K562 (cell line): ENCODE measurements at regions not wholly inside any gene's neighbourhood (a gene's known extent, or its start where the extent isn't known, plus 50 kb on each side); places are given as distances from the start of the nearest gene placed in this dataset.

Source experiments
- ATF1 ChIP-seq, 2 experiments: fragments of 450-650 bp in 1 of 2; IDR thresholded peaks; 2 replicates each; pipeline ENCODE4 v1.6.1; 2016; ENCODE audit warnings: missing compliant biosample characterization in 1 of 2, missing genetic modification characterization in 1 of 2
- ELK1 ChIP-seq: sonication (generic); formaldehyde crosslinking; IDR thresholded peaks from 2 replicates; pipeline ENCODE4 v1.8.1; 2022; ENCODE audit warnings: missing genetic modification reagents
- FOXA1 ChIP-seq: fragments of 450-650 bp; IDR thresholded peaks from 2 replicates; pipeline ENCODE4 v1.6.1; 2016; ENCODE audit warnings: mild to moderate bottlenecking, borderline replicate concordance
- POLR2A ChIP-seq: fragments of 450-650 bp; conservative IDR thresholded peaks from 2 replicates; pipeline ENCODE4 v1.6.1; 2016
- PREB ChIP-seq: sonication (generic); formaldehyde crosslinking; IDR thresholded peaks from 2 replicates; pipeline ENCODE4 v1.8.1; 2023; ENCODE audit warnings: mild to moderate bottlenecking, missing genetic modification reagents
- REST ChIP-seq, 2 experiments: fragments of 450-650 bp; formaldehyde crosslinking in 1 of 2; IDR thresholded peaks; 2 replicates each; pipeline versions ENCODE4 v1.4.0 to v1.6.1; 2014 to 2020; ENCODE audit warnings: mild to moderate bottlenecking in 2 of 2, borderline replicate concordance in 1 of 2, low read depth in 1 of 2
- TRIM25 ChIP-seq: fragments of 450-650 bp; IDR thresholded peaks from 2 replicates; pipeline ENCODE4 v1.7.0; 2016; ENCODE audit warnings: borderline replicate concordance
- ZNF224 ChIP-seq: sonication (generic); formaldehyde crosslinking; IDR thresholded peaks from 2 replicates; pipeline ENCODE4 v1.8.0; 2022; ENCODE audit warnings: mild to moderate bottlenecking, missing genetic modification reagents
- ZNF232 ChIP-seq: sonication (generic); formaldehyde crosslinking; IDR thresholded peaks from 2 replicates; pipeline ENCODE4 v1.8.0; 2022; ENCODE audit warnings: mild to moderate bottlenecking, missing genetic modification reagents
- ZNF740 ChIP-seq, 3 experiments: fragments of 200-800 bp in 1 of 3; sonication (Bioruptor generic) in 1 of 3; sonication (generic) in 1 of 3; formaldehyde crosslinking in 1 of 3; IDR thresholded peaks; 2 replicates each; pipeline versions ENCODE4 v1.6.1 to v1.8.0; 2016 to 2022; ENCODE audit warnings: mild to moderate bottlenecking in 2 of 3, missing compliant biosample characterization in 2 of 3, missing genetic modification characterization in 2 of 3, missing genetic modification reagents in 1 of 3
- ZNF79 ChIP-seq: fragments of 250-450 bp; sonication (Bioruptor Pico); IDR thresholded peaks from 2 replicates; pipeline ENCODE4 v1.4.0; 2020; ENCODE audit warnings: low read depth, mild to moderate bottlenecking, moderate library complexity
- ZNF830 ChIP-seq: fragments of 250-450 bp; sonication (Bioruptor Pico); IDR thresholded peaks from 2 replicates; pipeline ENCODE4 v1.5.0; 2021; ENCODE audit warnings: mild to moderate bottlenecking
- TF ChIP-seq, protein P1 (sequence below), 3 experiments: IDR thresholded peaks in 2 of 3; conservative IDR thresholded peaks in 1 of 3; 2 replicates each; pipeline ENCODE4 v1.5.1; 2011 to 2012; ENCODE audit warnings: low read length in 3 of 3, mild to moderate bottlenecking in 3 of 3, control low read depth in 2 of 3, improper control_type of control experiment in 1 of 3, inconsistent platforms in 1 of 3, low read depth in 1 of 3, mixed read lengths in 1 of 3, moderate library complexity in 1 of 3; ENCODE audit not compliant: insufficient read depth in 2 of 3

DNA sequence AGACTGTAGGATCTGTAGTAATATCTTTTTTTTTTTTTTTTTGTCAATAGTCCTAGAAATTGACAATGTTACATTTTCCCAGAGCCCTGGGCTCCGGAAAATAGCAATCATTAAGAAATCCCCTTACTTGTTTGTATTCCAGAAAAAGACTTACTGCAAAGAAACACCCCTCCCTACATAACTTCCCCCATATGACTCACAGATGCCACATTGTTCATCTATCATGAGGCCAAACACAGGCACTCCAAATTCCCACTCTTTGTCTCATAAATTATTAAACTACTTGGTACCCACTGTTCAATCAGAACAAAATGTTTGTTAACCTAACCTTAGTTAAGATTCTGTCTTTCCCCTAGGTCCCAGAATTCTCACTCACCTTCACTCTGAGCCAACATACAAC is 53.5 kb downstream of the TEX51 start:
- TF ChIP-seq FOXA1 (no peak), PREB (CRISPR knock-in tag) (no peak), REST (IDR thresholded peaks at IDR 0.05; ENCODE audit: borderline replicate concordance) (no peak), REST (CRISPR knock-in tag; IDR thresholded peaks at IDR 0.05; ENCODE audit: low read depth) (no peak), ZNF232 (CRISPR knock-in tag) (no peak), ATF1 (CRISPR knock-in tag; IDR thresholded peaks at IDR 0.05) (no peak), ATF1 (tag; IDR thresholded peaks at IDR 0.05) (no peak), ZNF79 (CRISPR knock-in tag) (no peak), ELK1 (CRISPR knock-in tag) (no peak), TRIM25 (no peak), ZNF830 (no peak), POLR2A (no peak), ZNF224 (CRISPR knock-in tag) (no peak), ZNF740 (CRISPR knock-in tag; IDR thresholded peaks at IDR 0.05) (no peak), ZNF740 (tag; IDR thresholded peaks at IDR 0.05) (no peak)
- TF ChIP-seq, protein P1, sequence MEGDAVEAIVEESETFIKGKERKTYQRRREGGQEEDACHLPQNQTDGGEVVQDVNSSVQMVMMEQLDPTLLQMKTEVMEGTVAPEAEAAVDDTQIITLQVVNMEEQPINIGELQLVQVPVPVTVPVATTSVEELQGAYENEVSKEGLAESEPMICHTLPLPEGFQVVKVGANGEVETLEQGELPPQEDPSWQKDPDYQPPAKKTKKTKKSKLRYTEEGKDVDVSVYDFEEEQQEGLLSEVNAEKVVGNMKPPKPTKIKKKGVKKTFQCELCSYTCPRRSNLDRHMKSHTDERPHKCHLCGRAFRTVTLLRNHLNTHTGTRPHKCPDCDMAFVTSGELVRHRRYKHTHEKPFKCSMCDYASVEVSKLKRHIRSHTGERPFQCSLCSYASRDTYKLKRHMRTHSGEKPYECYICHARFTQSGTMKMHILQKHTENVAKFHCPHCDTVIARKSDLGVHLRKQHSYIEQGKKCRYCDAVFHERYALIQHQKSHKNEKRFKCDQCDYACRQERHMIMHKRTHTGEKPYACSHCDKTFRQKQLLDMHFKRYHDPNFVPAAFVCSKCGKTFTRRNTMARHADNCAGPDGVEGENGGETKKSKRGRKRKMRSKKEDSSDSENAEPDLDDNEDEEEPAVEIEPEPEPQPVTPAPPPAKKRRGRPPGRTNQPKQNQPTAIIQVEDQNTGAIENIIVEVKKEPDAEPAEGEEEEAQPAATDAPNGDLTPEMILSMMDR (IDR thresholded peaks at IDR 0.05 in 2 of 3, conservative IDR thresholded peaks at IDR 0.05 in 1 of 3; ENCODE audit: insufficient read depth in 2 of 3, low read depth in 1 of 3, low read length in 3 of 3) = no peak
